Ascending aorta (tissue), 2 donors: ENCODE measurements at regions not wholly inside any gene's neighbourhood (a gene's known extent, or its start where the extent isn't known, plus 50 kb on each side); places are given as distances from the start of the nearest gene placed in this dataset.
"Not testable (repeated sequence)": the region's sequence is repeated elsewhere in the genome, so short reads cannot be mapped to it uniquely, and the experiment has no call there.

Experiments used
- DNase-seq, 2 donors: peaks; one replicate each; pipeline ENCODE4 v3.0.0-alpha.2; 2019; ENCODE audit warnings: low spot score in 2 of 2
- H3K27ac ChIP-seq, 2 donors: fragments of 200-600 bp; sonication (generic); one replicate each; pipeline ENCODE4 v1.5.1; 2016 to 2017; ENCODE audit warnings: mild to moderate bottlenecking in 1 of 2
- H3K27me3 ChIP-seq: fragments of 200-600 bp; sonication (generic); one replicate; pipeline ENCODE4 v1.5.1; 2017
- H3K36me3 ChIP-seq, 2 donors: fragments of 200-600 bp; sonication (generic); one replicate each; pipeline ENCODE4 v1.5.1; 2016
- H3K4me1 ChIP-seq, 2 donors: fragments of 200-600 bp; sonication (generic); one replicate each; pipeline ENCODE4 v1.5.1; 2016 to 2017; ENCODE audit warnings: mild to moderate bottlenecking in 1 of 2
- H3K4me3 ChIP-seq, 2 donors: fragments of 200-600 bp; sonication (generic); one replicate each; pipeline ENCODE4 v1.5.1; 2016 to 2017; ENCODE audit warnings: mild to moderate bottlenecking in 1 of 2
- H3K9me3 ChIP-seq, 2 donors: fragments of 200-600 bp; sonication (generic); one replicate each; pipeline ENCODE4 v1.5.1; 2016
- CTCF ChIP-seq, 3 experiments: fragments of 200-600 bp in 2 of 3; fragments of 450-650 bp in 1 of 3; sonication (generic) in 2 of 3; IDR thresholded peaks; one replicate each; pipeline ENCODE4 v1.5.1; 2016 to 2019; ENCODE audit warnings: antibody characterized with exemption in 3 of 3, mild to moderate bottlenecking in 1 of 3, moderate library complexity in 1 of 3
- intact Hi-C: fragments of 100-400 bp; cut with DNase I; formaldehyde crosslinking; loops from one replicate; pipeline ENCODE4 v1.15.1; 2023

- intact Hi-C loops: no loop called here
- no peak overlapping the region for H3K4me3 ChIP-seq
- H3K27me3 ChIP-seq: no peaks in the 10 kb centered on the region
- H3K36me3 ChIP-seq: no peaks in the 10 kb centered on the region
- H3K4me1 ChIP-seq: no peaks in the 10 kb centered on the region
- no peak for TF ChIP-seq CTCF (IDR thresholded peaks at IDR 0.05)
- no peak for DNase-seq
- no peak overlapping the region for H3K27ac ChIP-seq
- no peaks in the 10 kb centered on the region for H3K9me3 ChIP-seq
Measured at GRCh38 chrX:38954520-38954919, 153.3 kb downstream of the MID1IP1 start.

GRCh38 chrX:38959736-38960135 is 158.5 kb downstream of the MID1IP1 start:
- no peak overlapping the region for H3K4me3 ChIP-seq
- intact Hi-C loops: no loop called here
- H3K4me1 ChIP-seq: no peaks in the 10 kb centered on the region
- TF ChIP-seq CTCF (IDR thresholded peaks at IDR 0.05): no peak
- H3K27me3 ChIP-seq: no peaks in the 10 kb centered on the region
- no peak overlapping the region for H3K27ac ChIP-seq
- no peaks in the 10 kb centered on the region for H3K36me3 ChIP-seq
- no peaks in the 10 kb centered on the region for H3K9me3 ChIP-seq
- DNase-seq: no peak

GRCh38 chrX:38960137-38960536 is 158.9 kb downstream of the MID1IP1 start:
- Histone ChIP-seq H3K27me3 (no peaks in the 10 kb centered on the region), H3K9me3 (no peaks in the 10 kb centered on the region), H3K4me1 (no peaks in the 10 kb centered on the region), H3K4me3 (no peak overlapping the region), H3K27ac (no peak overlapping the region), H3K36me3 (no peaks in the 10 kb centered on the region)
- DNase-seq: no peak
- intact Hi-C loops: no loop called here
- no peak for TF ChIP-seq CTCF (IDR thresholded peaks at IDR 0.05)

- Histone ChIP-seq H3K27me3 (no peaks in the 10 kb centered on the region), H3K4me1 (no peaks in the 10 kb centered on the region), H3K4me3 (no peak overlapping the region), H3K27ac (no peak overlapping the region), H3K9me3 (no peaks in the 10 kb centered on the region), H3K36me3 (no peaks in the 10 kb centered on the region)
- intact Hi-C loops: no loop called here
- no peak for TF ChIP-seq CTCF (IDR thresholded peaks at IDR 0.05)
- no peak for DNase-seq
Measured at GRCh38 chrX:38961936-38962335, 160.7 kb downstream of the MID1IP1 start.

- H3K27ac ChIP-seq, DNase-seq, H3K4me3 ChIP-seq, H3K4me1 ChIP-seq, H3K27me3 ChIP-seq, H3K36me3 ChIP-seq, intact Hi-C loops, H3K9me3 ChIP-seq: not testable (repeated sequence)
Measured at GRCh38 chrX:38963244-38963643, 162.0 kb downstream of the MID1IP1 start.

- intact Hi-C loops: no loop called here
- no peak overlapping the region for H3K27ac ChIP-seq
- no peak for DNase-seq
Measured at GRCh38 chrX:38965888-38966287, 164.6 kb downstream of the MID1IP1 start.

More at GRCh38 chrX:38965888-38966287, 164.6 kb downstream of the MID1IP1 start:
- TF ChIP-seq CTCF (IDR thresholded peaks at IDR 0.05): no peak
- H3K9me3 ChIP-seq: no peaks in the 10 kb centered on the region
- H3K4me1 ChIP-seq: no peaks in the 10 kb centered on the region
- no peaks in the 10 kb centered on the region for H3K27me3 ChIP-seq
- H3K4me3 ChIP-seq: no peak overlapping the region
- H3K36me3 ChIP-seq: no peaks in the 10 kb centered on the region
